IPS DF 6.9 (cell line): ENCODE measurements at regions not wholly inside any gene's neighbourhood (a gene's known extent, or its start where the extent isn't known, plus 50 kb on each side); places are given as distances from the start of the nearest gene placed in this dataset.

Experiments used
- DNase-seq: peaks from one replicate; pipeline ENCODE4 v3.0.0-alpha.2; 2013; ENCODE audit warnings: low read depth, low spot score
- H3K27ac ChIP-seq: one replicate; pipeline ENCODE4 v1.5.1; 2013; ENCODE audit warnings: low read length, control low read depth
- H3K27me3 ChIP-seq: 2 replicates; pipeline ENCODE4 v1.6.1; 2013; ENCODE audit warnings: mild to moderate bottlenecking, low read length; ENCODE audit not compliant: control insufficient read depth, insufficient read depth
- H3K36me3 ChIP-seq: 2 replicates; pipeline ENCODE4 v1.6.1; 2013; ENCODE audit warnings: low read length; ENCODE audit not compliant: control insufficient read depth, insufficient read depth
- H3K4me1 ChIP-seq: 2 replicates; pipeline ENCODE4 v1.6.1; 2013; ENCODE audit warnings: low read length; ENCODE audit not compliant: control insufficient read depth, insufficient read depth
- H3K4me3 ChIP-seq: 2 replicates; pipeline ENCODE4 v1.5.1; 2013; ENCODE audit warnings: mild to moderate bottlenecking, low read length
- H3K9me3 ChIP-seq: 2 replicates; pipeline ENCODE4 v1.6.1; 2013; ENCODE audit warnings: low read length, inconsistent platforms; ENCODE audit not compliant: control insufficient read depth, insufficient read depth
- WGBS: extraction: QIAGEN DNeasy Blood & Tissue Kit; methylation state at CpG from one replicate; pipeline ENCODE4 v1.1.7; 2013; ENCODE audit warnings: mixed read lengths, missing lambda C conversion rate; ENCODE audit not compliant: insufficient read length, insufficient coverage; 5-methylcytosine and 5-hydroxymethylcytosine counted together

DNA sequence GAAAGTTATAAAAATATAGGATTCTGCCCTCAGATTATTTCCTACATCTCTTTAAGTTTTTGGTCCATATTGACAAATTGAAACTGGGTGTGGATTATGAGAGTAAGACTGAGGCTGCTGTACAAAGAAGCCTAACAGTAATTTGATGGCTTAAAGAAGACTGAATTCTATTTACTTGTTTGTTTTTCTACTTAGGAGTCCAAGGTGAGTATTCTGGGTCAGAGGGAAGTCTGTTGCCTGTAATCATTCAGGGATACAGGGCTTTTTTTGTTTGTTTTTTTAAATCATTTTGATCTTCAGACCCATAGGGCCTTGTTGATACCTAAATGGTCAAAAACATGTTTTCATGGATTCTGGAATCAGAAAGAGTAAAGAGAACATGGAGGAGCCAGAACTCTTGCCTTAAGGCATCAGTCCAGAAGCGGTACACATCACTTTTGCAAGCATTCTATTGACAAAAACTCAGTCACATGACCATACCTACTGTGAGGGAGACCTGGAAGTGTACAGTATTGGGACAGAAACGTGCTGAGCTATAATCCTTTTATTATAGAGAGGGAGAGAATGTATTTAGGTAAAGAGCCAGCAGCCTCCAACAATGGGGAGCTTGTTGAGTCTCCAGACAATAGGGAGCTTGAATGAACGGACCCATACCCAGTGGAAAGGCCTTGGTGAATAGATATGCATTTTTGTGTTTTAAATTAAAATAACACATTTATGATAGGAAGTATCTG, 102.7 kb downstream of the LRRC70 start:
- Histone ChIP-seq H3K27ac (no peak overlapping the region), H3K36me3 (no peaks in the 10 kb centered on the region), H3K4me3 (no peak overlapping the region), H3K9me3 (peaks cover 1% of the 10 kb centered on the region), H3K4me1 (no peaks in the 10 kb centered on the region), H3K27me3 (no peaks in the 10 kb centered on the region)
- WGBS: no CpG with 5 or more reads among the region's 3 CpGs
- DNase-seq: no peak

DNA sequence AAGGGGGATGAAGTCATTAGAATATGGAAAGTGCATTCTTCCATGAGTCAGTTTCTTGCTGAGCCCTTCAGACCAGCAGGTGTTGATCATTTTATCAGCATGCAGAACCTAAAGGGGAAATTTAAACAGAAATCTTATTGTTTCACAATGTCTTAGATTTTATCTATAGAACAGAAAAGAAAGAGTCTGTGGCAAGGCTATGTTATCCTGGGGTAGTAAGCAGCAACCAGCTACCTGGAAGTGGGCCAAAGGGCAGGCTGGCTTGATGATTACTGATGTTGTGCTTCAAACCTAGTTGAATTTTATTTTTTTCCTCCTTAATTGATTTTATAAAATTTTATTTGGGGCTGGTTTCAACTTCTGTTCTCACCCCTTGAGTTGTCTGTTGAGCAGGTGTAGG, 101.5 kb downstream of the LRRC70 start:
- H3K4me1 ChIP-seq: no peaks in the 10 kb centered on the region
- H3K4me3 ChIP-seq: no peak overlapping the region
- no peaks in the 10 kb centered on the region for H3K36me3 ChIP-seq
- no peaks in the 10 kb centered on the region for H3K27me3 ChIP-seq
- no peak for DNase-seq
- H3K9me3 ChIP-seq: peaks cover 1% of the 10 kb centered on the region
- no peak overlapping the region for H3K27ac ChIP-seq
